Esophagus (tissue), 2 donors: ENCODE measurements at regions not wholly inside any gene's neighbourhood (a gene's known extent, or its start where the extent isn't known, plus 50 kb on each side); places are given as distances from the start of the nearest gene placed in this dataset.

Experiments
- H3K27ac ChIP-seq, 2 donors: one replicate each; pipeline ENCODE4 v1.5.1; 2013; ENCODE audit warnings: low read depth in 2 of 2, mild to moderate bottlenecking in 2 of 2, inconsistent platforms in 1 of 2, low read length in 1 of 2, moderate library complexity in 1 of 2
- H3K27me3 ChIP-seq, 2 donors: one replicate each; pipeline ENCODE4 v1.6.1; 2013; ENCODE audit warnings: low read length in 2 of 2, control low read depth in 1 of 2, mild to moderate bottlenecking in 1 of 2; ENCODE audit not compliant: insufficient read depth in 2 of 2, control insufficient read depth in 1 of 2
- H3K36me3 ChIP-seq, 2 donors: one replicate each; pipeline ENCODE4 v1.6.1; 2013; ENCODE audit warnings: low read length in 1 of 2; ENCODE audit not compliant: control insufficient read depth in 2 of 2, insufficient read depth in 2 of 2
- H3K4me1 ChIP-seq, 2 donors: one replicate each; pipeline ENCODE4 v1.6.1; 2013; ENCODE audit warnings: low read length in 1 of 2; ENCODE audit not compliant: control insufficient read depth in 2 of 2, insufficient read depth in 2 of 2
- H3K4me3 ChIP-seq, 2 donors: one replicate each; pipeline ENCODE4 v1.5.1; 2013; ENCODE audit warnings: low read length in 2 of 2, mild to moderate bottlenecking in 2 of 2, low read depth in 1 of 2, moderate library complexity in 1 of 2
- H3K9me3 ChIP-seq, 2 donors: one replicate each; pipeline ENCODE4 v1.6.1; 2013; ENCODE audit warnings: mild to moderate bottlenecking in 2 of 2, low read depth in 1 of 2, low read length in 1 of 2, moderate library complexity in 1 of 2; ENCODE audit not compliant: control insufficient read depth in 2 of 2, insufficient read depth in 1 of 2
- WGBS, 2 donors: extraction: QIAGEN DNeasy Blood & Tissue Kit; methylation state at CpG; one replicate each; pipeline ENCODE4 v1.1.7; 2013; 5-methylcytosine and 5-hydroxymethylcytosine counted together
- donor health status: healthy with polysubstance abuse.
- donor health status: Bipolar disorder and iron deficiency.

- Histone ChIP-seq H3K9me3 (no peaks in the 10 kb centered on the region), H3K4me3 (no peak overlapping the region), H3K4me1 (no peaks in the 10 kb centered on the region), H3K27ac (no peak overlapping the region), H3K27me3 (no peaks in the 10 kb centered on the region), H3K36me3 (no peaks in the 10 kb centered on the region)
- 93 to 99% methylated on average over 1 of the region's 1 CpG for WGBS, 2 donors
Measured at GRCh38 chr16:80489173-80489572, 51.6 kb upstream of the DYNLRB2 start.

- 74 to 81% methylated on average over 2 of the region's 2 CpGs for WGBS, 2 donors
- Histone ChIP-seq H3K9me3 (no peaks in the 10 kb centered on the region), H3K27ac (no peak overlapping the region), H3K36me3 (no peaks in the 10 kb centered on the region), H3K4me3 (no peak overlapping the region), H3K4me1 (no peaks in the 10 kb centered on the region), H3K27me3 (no peaks in the 10 kb centered on the region)
Measured at GRCh38 chr16:80488167-80488566, 52.6 kb upstream of the DYNLRB2 start.

GRCh38 chr16:80480664-80481063, 60.1 kb upstream of the DYNLRB2 start:
- Histone ChIP-seq H3K27me3 (no peaks in the 10 kb centered on the region), H3K36me3 (no peaks in the 10 kb centered on the region), H3K27ac (no peak overlapping the region), H3K4me1 (no peaks in the 10 kb centered on the region), H3K9me3 (no peaks in the 10 kb centered on the region), H3K4me3 (no peak overlapping the region)
- 78 to 80% methylated on average over 4 of the region's 4 CpGs for WGBS, 2 donors

- no peak overlapping the region for H3K4me3 ChIP-seq
- H3K36me3 ChIP-seq, result no peaks in the 10 kb centered on the region
- no peaks in the 10 kb centered on the region for H3K9me3 ChIP-seq
- H3K4me1 ChIP-seq, result no peaks in the 10 kb centered on the region
- WGBS, 2 donors, result 94 to 95% methylated on average over 2 of the region's 2 CpGs
- no peak overlapping the region for H3K27ac ChIP-seq
- no peaks in the 10 kb centered on the region for H3K27me3 ChIP-seq
Measured at GRCh38 chr16:80477838-80478237, 63.0 kb upstream of the DYNLRB2 start.

GRCh38 chr16:80468029-80468428, 72.8 kb upstream of the DYNLRB2 start:
- Histone ChIP-seq H3K4me3 (no peak overlapping the region), H3K36me3 (no peaks in the 10 kb centered on the region), H3K27me3 (no peaks in the 10 kb centered on the region), H3K4me1 (no peaks in the 10 kb centered on the region), H3K9me3 (no peaks in the 10 kb centered on the region), H3K27ac (no peak overlapping the region)
- WGBS, 2 donors, result 68 to 85% methylated on average over 8 of the region's 8 CpGs

- WGBS, 2 donors, result 30 to 31% methylated on average over 24 of the region's 24 CpGs
- H3K27me3 ChIP-seq, result no peaks in the 10 kb centered on the region
- no peaks in the 10 kb centered on the region for H3K36me3 ChIP-seq
- no peaks in the 10 kb centered on the region for H3K4me1 ChIP-seq
- H3K27ac ChIP-seq, result no peak overlapping the region
- no peak overlapping the region for H3K4me3 ChIP-seq
- no peaks in the 10 kb centered on the region for H3K9me3 ChIP-seq
Measured at GRCh38 chr16:80466024-80466987, 74.5 kb upstream of the DYNLRB2 start.

- no peaks in the 10 kb centered on the region for H3K27me3 ChIP-seq
- H3K4me3 ChIP-seq, result no peak overlapping the region
- no peak overlapping the region for H3K27ac ChIP-seq
- no peaks in the 10 kb centered on the region for H3K4me1 ChIP-seq
- no peaks in the 10 kb centered on the region for H3K36me3 ChIP-seq
- no peaks in the 10 kb centered on the region for H3K9me3 ChIP-seq
- 77 to 83% methylated on average over 8 of the region's 8 CpGs for WGBS, 2 donors
Measured at GRCh38 chr16:80463751-80464495, 76.9 kb upstream of the DYNLRB2 start.

GRCh38 chr16:80463326-80463725, 77.5 kb upstream of the DYNLRB2 start:
- Histone ChIP-seq H3K36me3 (no peaks in the 10 kb centered on the region), H3K9me3 (no peaks in the 10 kb centered on the region), H3K4me3 (no peak overlapping the region), H3K4me1 (no peaks in the 10 kb centered on the region), H3K27me3 (no peaks in the 10 kb centered on the region), H3K27ac (no peak overlapping the region)
- 59 to 62% methylated on average over 2 of the region's 2 CpGs for WGBS, 2 donors

GRCh38 chr16:80462917-80463316, 77.9 kb upstream of the DYNLRB2 start:
- H3K4me1 ChIP-seq, result no peaks in the 10 kb centered on the region
- 74 to 90% methylated on average over 7 of the region's 7 CpGs for WGBS, 2 donors
- no peak overlapping the region for H3K4me3 ChIP-seq
- H3K36me3 ChIP-seq, result no peaks in the 10 kb centered on the region
- H3K9me3 ChIP-seq, result no peaks in the 10 kb centered on the region
- no peaks in the 10 kb centered on the region for H3K27me3 ChIP-seq
- H3K27ac ChIP-seq, result no peak overlapping the region
